Nephron progenitor cell (in vitro differentiated cells): ENCODE measurements at regions not wholly inside any gene's neighbourhood (a gene's known extent, or its start where the extent isn't known, plus 50 kb on each side); places are given as distances from the start of the nearest gene placed in this dataset.

ENCODE experiments used
- DNase-seq: peaks from one replicate; pipeline ENCODE4 v3.0.0; 2021
- H3K27ac Mint-ChIP-seq: 2 replicates; pipeline ENCODE4 v1.8.0; 2021; ENCODE audit warnings: mild to moderate bottlenecking, moderate library complexity, mixed read lengths
- H3K27me3 Mint-ChIP-seq: 2 replicates; pipeline ENCODE4 v1.8.0; 2021; ENCODE audit warnings: mild to moderate bottlenecking, low read depth, mixed read lengths; ENCODE audit not compliant: poor library complexity
- H3K36me3 Mint-ChIP-seq: 2 replicates; pipeline ENCODE4 v1.8.0; 2021; ENCODE audit warnings: low read depth, mixed read lengths
- H3K4me1 Mint-ChIP-seq: 2 replicates; pipeline ENCODE4 v1.8.0; 2021; ENCODE audit warnings: mixed read lengths
- H3K4me3 Mint-ChIP-seq: 2 replicates; pipeline ENCODE4 v1.8.0; 2021; ENCODE audit warnings: mild to moderate bottlenecking, moderate library complexity, mixed read lengths
- H3K9me3 Mint-ChIP-seq: 2 replicates; pipeline ENCODE4 v1.8.0; 2021; ENCODE audit warnings: mild to moderate bottlenecking, moderate library complexity, mixed read lengths
- TF ChIP-seq, protein P1 (sequence below): fragments of 200-600 bp; sonication (generic); IDR thresholded peaks from 2 replicates; pipeline ENCODE4 v1.5.0; 2021; ENCODE audit warnings: antibody characterized with exemption

- Mint-ChIP-seq H3K9me3 (no peaks in the 10 kb centered on the region), H3K36me3 (no peaks in the 10 kb centered on the region), H3K4me3 (no peak overlapping the region), H3K27ac (no peak overlapping the region), H3K27me3 (peaks cover 5% of the 10 kb centered on the region), H3K4me1 (peaks cover 5% of the 10 kb centered on the region)
- TF ChIP-seq, protein P1, sequence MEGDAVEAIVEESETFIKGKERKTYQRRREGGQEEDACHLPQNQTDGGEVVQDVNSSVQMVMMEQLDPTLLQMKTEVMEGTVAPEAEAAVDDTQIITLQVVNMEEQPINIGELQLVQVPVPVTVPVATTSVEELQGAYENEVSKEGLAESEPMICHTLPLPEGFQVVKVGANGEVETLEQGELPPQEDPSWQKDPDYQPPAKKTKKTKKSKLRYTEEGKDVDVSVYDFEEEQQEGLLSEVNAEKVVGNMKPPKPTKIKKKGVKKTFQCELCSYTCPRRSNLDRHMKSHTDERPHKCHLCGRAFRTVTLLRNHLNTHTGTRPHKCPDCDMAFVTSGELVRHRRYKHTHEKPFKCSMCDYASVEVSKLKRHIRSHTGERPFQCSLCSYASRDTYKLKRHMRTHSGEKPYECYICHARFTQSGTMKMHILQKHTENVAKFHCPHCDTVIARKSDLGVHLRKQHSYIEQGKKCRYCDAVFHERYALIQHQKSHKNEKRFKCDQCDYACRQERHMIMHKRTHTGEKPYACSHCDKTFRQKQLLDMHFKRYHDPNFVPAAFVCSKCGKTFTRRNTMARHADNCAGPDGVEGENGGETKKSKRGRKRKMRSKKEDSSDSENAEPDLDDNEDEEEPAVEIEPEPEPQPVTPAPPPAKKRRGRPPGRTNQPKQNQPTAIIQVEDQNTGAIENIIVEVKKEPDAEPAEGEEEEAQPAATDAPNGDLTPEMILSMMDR = no peak
- DNase-seq = no peak
These were observed 51.1 kb upstream of the PRSS58 start for GRCh38 chr7:142308918-142309317.

DNA sequence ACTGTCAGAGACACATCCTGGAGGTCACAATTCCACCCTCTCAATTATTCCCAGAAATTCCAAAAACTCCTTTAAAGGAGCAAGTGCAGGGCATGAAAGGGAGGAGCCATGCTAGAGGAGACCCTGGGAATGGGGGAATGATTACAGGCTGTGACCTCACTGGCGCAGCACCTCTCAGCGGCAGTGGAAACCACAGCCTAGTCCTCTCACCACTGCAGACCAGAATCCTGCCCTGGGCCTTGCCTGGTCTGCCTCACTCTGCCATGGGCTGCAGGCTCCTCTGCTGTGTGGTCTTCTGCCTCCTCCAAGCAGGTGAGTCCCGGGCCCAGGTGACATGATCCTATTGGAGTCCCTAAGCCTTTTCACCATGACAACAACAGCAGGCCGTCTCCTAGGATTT lies 50.5 kb upstream of the PRSS58 start:
- Mint-ChIP-seq H3K4me1 (peaks cover 9% of the 10 kb centered on the region), H3K9me3 (no peaks in the 10 kb centered on the region), H3K4me3 (no peak overlapping the region), H3K36me3 (no peaks in the 10 kb centered on the region), H3K27ac (no peak overlapping the region), H3K27me3 (peaks cover 5% of the 10 kb centered on the region)
- TF ChIP-seq, protein P1 = no peak
- DNase-seq = no peak
